GM19023 (cell line): ENCODE measurements at regions not wholly inside any gene's neighbourhood (a gene's known extent, or its start where the extent isn't known, plus 50 kb on each side); places are given as distances from the start of the nearest gene placed in this dataset.
A peak's percentile ranks its signal among the peaks of the same experiment; 100 is the strongest.

ENCODE experiments used
- ATAC-seq: cut with Tn5 transposase; IDR thresholded peaks from one replicate; pipeline ENCODE4 v1.9.1; 2021; ENCODE audit warnings: mild to moderate bottlenecking, moderate library complexity; ENCODE audit not compliant: unreplicated experiment

DNA sequence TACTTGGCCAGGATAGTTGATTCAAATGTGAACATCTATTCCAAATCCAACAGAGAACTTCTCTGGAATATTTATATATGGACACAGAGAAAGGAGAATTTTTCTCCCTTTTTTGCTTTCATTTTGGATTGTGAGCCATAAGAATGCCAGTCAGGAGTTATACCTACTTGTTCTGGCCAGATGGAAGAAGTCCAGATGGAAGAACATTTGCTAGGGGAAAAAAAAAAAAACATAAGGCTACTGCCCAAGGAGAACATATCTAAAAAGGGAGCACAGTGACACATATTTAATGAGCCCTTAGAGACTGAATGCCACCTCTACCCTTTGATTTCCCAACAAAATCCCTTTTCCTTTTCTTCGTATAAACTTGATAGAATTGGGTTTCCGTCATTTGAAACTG lies 61.7 kb upstream of the PPP2R2B start:
- no peak for ATAC-seq

DNA sequence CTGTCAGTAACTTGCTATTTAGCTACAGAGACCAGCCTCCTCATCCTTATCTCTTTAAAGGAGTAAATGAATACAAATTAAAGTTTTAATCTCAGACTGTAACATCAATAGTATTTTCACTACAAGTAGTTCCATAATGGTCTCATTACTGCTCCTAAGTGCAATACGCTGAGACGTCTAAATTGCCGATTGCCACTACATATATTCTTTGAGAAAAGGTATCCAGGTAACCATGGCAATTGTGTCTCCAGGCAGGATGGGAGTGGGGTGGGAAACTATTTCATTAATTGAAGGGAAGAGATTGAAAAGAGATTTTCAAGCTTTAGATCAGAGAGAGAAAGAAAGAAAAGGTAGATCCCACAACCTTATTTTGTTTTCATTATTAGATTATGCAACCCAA lies 65.5 kb upstream of the PPP2R2B start:
- no peak for ATAC-seq

DNA sequence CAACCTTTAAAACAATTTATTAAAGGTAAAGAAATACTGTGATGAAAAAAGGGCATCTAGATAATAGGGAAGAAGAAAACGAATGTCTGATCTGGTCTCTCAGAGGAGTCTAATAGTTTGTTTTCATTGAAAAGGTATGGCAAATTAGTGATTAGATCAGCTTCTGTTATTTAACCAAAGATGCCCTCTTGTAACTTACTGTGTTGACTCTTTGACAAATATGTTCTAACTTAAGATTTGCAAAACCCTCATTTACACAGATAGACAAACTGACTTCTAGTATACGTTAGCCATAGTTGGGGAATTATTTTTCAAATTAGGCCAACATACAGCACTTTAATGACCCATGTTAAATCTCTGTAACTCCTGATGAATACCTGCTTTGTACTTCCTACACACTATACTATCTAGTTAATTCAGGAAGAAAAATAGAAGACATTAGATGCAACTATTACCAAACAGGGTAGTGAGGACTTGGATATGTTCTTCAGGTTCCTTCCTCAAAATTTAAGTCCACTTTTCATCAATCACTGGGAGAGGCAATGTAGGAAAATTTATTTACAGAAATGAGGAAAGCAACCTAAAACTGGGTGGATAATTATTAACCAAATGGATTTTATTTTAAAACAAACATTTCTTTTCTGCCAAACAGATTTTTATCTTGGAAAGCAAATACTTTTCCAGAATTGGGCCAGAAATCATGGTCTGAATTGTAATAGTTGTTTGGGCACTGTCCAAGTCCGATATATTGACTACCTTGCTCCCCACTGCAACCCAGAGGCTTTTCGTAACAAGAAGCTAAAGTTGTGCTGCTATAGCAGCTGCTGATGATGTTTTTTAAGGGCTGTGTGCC lies 66.4 kb upstream of the PPP2R2B start:
- no peak for ATAC-seq

DNA sequence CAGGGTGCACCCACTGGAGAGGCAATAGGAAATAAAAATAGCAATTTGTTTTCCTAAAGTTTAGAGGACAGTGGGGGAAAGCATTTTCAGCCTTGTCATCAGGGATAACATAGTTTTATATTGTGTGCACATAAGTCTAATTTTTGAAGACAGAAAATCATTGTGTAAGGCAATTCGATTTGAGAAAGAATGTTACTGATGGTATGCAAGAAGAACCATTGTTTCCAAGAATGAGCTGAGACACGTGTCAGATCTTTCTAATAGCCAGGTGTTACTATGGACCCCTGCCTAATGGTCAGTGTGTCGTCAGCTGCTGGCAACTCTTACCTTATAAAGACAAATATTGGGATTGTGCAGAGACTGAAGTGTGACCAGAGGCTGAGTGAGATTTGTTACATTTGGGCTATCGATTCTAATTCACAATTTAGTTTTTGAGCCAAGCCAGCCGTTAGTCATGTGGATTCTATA lies 67.1 kb upstream of the PPP2R2B start:
- ATAC-seq, result no peak

DNA sequence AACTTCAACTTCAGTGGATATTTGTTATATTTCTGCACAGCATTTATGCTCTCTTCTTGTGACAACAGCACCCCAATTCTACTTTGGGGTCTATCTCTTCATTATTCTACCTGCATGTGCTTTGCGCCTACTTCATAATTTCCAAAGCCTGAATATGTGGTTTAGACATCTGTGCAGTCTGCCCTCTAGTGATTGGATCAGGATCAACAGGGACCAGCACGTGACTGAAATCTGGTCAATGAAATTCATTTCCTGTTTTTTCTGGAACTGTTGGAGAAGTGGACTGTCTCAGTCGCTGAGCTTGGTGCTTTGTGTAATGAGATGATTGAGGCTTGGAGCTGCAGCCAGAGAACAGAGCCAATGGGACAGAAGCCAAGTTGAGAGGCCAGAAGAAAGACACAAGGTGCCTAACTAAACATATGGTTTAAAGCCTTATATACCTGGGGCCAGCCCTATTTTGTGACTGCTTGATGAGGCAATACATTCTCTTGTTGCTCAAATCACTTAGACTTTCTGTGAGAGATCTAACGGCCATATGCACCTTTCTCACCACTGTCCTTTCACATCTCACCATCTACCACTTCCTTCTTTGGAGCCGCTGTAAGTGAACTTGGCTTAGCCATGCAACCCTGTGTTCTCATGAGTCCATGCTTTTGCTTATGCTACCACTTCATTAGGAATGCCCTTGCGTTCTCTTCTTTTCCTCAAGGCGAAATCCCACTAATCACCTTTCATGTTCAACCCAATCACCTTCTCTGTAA lies 68.8 kb upstream of the PPP2R2B start:
- ATAC-seq, result no peak

DNA sequence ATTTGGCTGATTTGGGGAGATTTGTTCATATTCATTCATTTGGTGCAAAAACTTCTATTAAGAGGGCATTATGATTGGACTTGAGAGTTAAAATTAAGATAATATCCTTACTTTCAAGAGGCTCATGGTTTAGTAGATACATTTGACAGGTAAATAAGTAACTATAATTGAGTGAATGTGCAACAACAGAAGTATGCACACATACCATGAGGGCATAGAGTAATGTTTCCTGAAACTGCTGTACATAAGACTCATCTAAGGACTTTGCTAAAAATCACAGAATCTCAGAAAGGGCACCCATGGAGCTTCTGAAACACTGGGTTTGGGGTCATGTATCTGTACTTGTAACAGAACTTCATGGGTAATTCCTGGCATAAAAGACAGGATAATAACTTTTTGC lies 70.1 kb upstream of the PPP2R2B start:
- no peak for ATAC-seq

DNA sequence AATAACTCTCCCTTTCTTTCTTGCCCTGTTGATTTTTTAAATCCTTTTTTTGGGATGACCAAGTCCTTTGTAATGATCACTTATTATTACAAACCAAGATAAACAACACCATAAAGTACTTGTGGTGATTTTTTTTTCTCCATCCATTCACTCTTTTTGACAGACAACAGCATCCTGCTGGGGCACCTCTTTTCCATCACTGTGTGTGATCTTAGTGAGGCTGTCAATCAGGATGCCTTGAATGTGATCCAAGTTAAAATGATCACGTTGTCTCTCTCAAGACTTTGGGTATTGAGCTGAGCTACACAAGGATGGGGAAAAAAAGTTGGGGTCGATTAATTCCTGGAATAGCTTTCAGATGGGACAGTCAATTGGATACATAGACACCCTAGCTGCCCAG lies 73.6 kb upstream of the PPP2R2B start:
- ATAC-seq, result no peak

DNA sequence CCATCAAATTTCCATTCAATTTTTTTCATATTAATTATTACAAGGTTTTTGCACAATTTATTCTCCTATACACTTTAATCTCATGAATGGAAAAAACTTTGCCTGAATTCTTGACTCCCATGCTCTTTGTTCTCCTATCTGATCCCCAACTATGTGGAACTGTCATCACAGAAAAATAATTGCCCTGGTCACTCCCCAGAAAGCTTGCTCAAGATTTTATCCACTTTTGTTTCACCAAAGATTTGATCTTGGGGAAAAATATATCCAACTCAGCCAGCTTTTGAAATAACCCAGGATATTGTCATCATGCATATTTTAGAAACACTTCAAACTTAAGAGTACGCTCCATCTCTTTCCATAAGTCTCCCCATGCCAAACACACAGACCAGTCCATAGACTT lies 77.7 kb upstream of the PPP2R2B start:
- ATAC-seq, result no peak

DNA sequence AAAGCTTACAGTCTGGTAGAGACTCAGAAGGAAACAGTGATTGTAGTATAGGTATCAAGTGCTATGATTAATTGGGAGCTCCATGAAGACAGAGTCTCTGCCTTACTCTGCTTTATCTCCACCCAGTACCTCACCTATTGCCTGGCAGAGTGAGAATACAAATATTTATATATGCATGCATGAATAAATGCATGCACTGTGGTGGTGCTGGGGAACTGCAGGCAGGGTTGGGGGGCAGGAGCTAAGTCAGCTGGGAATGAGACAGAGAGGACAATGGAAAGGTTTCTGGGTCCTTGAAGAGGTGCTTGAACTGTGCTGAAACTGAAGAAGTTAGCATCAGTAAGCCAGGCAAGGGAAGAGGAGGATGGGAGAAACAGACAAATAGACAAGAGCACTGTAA lies 80.8 kb upstream of the PPP2R2B start:
- ATAC-seq, result no peak

DNA sequence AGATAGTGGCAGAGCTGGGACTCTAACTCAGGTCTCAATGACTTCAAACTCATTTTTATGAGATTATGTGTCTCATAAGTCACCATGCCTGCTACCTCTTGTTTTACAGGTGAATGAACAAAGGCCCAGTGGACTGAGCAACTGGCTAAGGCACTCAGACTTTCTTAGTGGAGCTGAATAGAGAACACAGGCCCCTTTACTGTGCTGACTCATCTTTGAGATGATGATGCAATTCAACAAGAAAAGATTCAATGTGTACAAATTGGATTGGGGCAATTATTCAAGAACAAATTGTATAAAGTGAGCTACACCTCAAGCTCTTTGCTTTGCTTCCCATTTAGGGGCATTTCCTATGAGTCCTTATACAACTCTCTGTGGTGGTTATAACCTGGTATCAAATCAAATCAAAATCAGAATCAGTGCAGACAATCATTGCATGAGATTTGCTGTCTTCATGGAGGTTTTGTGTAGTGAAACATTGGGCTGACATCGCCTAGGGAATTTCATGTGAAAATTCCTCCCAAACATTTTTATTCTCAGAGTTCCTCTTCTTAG lies 84.3 kb upstream of the PPP2R2B start:
- no peak for ATAC-seq

DNA sequence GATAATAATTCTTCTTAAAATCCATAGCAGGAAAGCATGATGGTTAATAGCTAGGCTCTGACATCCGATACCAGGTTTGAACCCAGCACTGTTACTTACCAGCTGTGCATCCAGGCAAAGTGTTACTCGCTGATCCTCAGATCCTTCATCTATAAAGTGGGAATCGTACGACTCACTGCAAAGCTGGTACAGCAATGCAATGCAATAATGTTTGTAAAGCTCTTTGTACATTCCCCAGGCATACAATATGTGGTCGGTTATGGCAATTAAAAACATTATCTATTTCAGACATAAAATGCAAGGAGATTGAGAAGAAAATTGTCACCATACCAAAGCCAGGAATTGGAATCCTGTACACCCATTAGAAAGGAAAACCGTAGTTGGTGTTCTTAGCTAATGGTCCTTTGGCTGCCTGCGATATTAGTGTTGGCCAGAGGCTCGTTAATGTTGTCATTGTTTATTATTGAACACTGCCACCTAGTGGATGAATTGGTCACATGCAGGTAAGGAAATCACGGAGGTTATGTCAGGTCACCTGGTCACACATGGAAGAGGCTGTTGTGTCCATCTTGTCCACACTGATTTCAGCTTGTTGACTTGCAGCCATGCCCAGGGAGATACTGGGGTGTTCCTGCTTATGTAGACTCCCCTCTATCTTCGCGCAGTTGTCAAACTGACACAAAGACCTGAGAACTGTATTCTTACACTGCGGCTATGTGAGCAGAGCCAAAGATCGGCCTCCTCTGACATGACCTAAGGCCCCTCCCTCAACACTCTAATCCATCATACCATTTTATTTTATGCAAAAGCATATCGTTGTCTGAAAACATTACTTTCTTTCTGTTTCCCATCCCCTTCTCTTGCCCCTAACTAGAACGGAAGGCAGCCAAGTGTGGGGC lies 87.5 kb upstream of the PPP2R2B start:
- peak; percentile 98 for ATAC-seq

DNA sequence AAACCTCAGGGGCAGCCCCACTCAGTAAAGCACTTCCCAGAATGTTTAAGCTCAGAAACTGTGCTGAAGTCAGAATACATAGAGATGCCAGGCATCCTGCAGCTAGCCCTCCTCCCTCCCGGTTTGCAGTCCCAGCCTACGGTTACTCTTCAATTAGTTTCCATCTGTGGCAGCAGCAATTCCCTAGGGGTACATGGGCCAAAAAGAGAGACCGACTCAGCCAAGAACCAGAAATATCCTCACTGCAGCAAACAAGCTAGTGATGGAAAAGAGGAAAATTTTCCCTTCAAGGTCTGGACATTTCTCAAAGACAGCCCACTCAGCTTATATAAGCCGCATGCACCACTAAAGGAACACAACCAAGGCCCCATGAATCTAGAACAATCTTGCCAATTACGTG lies 89.1 kb upstream of the PPP2R2B start:
- no peak for ATAC-seq

DNA sequence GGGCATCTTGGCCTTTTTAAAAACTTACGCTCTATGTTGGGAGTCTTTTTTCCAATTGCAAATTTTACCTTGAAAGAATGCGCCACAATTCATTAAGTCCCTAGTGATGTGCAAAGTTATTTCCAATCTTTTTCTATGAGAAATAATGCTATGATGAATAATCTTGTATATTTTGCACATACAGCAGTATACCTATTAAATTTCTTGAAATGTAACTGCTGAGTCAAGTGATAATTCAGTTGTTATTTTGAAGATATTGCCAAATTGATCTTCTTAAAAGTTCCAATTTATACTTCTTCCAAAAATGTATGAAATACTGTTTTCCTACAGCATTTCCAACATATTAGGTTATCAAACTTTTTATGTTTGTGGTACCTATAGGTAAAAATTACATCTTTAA lies 92.8 kb upstream of the PPP2R2B start:
- no peak for ATAC-seq

DNA sequence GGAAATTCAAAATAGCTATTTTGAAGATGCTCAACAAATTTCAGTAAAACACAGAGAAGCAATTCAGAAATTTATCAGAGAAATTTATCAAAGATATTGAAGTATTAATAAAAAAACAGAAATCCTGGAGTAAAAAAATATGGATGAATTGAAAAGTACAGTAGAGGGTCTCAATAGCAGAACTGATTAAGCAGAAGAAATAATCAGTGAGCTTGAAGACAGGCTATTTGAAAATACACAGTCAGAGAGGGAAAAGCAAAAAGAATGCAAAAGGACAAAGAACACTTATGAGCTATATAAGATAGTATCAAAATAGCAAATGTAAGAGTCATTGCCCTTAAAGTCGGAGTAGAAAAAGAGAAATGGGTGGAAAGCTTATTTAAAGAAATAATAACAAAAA lies 107.9 kb upstream of the PPP2R2B start:
- ATAC-seq, result no peak

DNA sequence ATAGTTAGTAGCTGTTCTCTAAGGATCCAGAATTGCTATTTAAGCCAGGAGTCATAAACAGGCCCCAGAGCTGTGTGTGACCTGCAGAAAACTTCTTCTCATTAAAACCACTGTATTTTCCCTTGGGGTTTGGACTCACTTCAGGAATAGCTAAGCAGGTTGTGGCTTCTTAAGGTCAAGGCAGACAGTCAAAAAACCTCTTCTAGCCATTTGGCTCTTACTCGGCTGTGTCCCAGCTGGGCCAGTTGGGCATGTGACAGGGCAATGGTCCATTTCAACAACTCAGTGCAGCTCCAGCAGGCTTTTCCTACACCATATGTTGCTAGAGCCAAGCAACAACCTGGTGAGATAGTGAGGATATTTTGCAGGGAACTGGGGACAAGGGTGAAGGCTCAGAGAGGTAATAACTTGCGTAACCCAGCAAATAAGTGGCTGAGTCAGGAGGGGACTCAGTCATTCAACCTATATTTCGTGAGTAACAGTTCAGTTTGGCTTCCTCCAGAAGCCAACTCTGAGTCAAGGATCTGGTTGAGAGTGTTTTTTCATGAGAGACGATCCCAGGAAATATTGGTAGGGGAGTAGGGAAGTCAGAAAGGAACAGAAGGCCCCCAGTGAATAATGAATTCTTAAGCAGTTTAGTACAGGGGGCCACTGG lies 115.4 kb upstream of the PPP2R2B start:
- no peak for ATAC-seq

DNA sequence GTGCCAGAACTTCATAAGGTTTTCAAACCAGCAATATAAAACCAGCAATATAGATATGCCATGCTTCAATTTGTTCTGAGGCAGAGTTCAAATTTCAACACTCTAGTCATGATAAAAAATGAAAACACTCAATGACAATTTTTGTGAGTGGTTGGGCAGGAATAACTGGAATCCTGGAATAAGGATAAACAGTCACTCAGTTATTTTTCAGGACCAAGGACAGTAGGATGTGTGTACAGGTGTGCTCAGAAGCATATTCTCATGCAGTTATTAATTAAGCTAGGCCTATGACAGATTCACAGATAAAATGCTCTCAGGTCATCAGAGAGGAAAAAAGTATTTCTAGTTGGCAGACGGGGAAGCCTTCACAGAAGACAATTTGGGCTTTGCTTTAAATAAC lies 117.3 kb upstream of the PPP2R2B start:
- ATAC-seq, result no peak

DNA sequence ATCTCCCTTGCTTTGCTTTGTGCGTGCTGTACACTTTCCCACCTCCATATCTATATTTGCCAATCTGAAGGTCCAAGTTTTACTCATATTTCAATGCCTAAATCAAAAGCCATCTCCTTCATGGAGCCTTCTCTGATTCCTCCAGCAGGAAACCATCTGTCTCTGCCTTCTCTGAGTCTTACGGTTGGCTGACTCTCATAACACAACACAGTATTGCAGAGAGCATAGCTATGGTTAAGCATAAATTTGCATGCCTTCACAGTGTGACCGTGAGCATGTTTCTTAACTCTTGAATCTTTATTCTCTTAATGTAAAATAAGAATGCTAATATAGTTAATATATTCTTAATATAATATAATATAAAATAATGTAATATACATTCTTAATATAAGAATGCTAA lies 136.8 kb upstream of the PPP2R2B start:
- no peak for ATAC-seq

DNA sequence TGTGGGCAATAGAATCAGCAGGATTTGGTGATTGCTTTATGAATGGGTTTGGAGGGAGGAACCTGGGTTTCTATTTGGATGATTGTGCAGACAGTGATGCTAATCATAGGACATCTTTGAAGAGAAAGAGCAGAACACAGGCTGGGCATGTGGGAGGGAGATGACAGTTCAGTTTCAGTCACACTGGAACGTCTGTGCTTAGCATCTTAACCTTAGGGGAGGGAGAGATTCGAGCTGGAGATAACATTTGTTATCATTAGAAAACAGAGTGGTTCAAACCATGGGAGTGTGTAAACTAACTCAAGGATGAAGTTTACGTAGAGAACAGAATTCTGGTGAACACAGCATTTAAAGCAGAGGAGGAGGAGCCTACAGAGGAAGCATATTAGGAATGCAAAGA lies 138.6 kb upstream of the PPP2R2B start:
- no peak for ATAC-seq

DNA sequence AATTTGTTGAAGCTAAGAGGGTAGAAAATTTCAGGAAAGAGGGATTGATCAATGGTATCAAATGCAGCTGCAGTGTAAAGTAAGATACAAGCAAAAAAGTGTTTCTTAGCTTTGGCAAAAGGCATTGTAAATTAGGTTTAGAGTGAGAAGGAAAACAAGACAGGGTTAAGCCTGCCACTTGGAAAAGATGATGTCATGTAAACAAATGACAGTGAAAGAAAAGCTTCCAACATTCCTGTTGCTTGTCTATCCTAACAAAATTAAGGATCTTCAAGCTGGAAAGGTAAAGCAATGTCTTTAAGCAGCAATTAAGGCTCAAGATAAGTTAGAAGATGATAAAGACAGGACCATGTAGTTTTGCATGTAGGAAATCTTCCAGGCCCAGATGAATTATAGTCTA lies 139.1 kb upstream of the PPP2R2B start:
- ATAC-seq, result no peak

DNA sequence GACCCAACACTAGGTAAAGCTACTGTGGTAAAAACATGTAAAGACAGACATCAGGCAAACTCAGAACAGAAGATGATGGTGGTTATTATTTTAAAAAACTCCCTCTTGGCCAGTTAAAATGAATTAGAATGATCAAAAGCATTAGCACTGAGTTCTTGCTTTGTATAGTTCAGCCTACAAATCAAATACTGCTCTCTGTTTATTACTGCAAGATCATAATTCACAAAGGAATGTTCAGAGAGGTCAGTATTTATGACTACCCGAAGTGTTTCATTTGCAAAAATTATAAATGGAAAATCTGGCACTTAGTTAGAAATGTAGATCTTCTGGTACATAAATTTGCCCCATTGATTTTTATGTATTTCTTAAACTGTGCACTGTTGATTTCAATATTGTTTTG lies 140.3 kb upstream of the PPP2R2B start:
- no peak for ATAC-seq
